ENCODE measurements at regions not wholly inside any gene's neighbourhood (a gene's known extent, or its start where the extent isn't known, plus 50 kb on each side); places are given as distances from the start of the nearest gene placed in this dataset.

GRCh38 chr5:74391410-74391809, 249.1 kb downstream of the ENC1 start:
- no peak overlapping the region for H3K27ac Mint-ChIP-seq
- no peak for ATAC-seq

More at GRCh38 chr5:74391410-74391809, 249.1 kb downstream of the ENC1 start:
- H3K79me2 ChIP-seq (replicated peaks; ENCODE audit: insufficient read depth): no peaks in the 10 kb centered on the region
- Mint-ChIP-seq H3K4me1 (peaks cover 25% of the 10 kb centered on the region), H3K27me3 (ENCODE audit: insufficient read depth, low read depth, poor library complexity) (peaks cover 8% of the 10 kb centered on the region), H3K9me3 (no peaks in the 10 kb centered on the region), H3K36me3 (ENCODE audit: low read depth) (no peaks in the 10 kb centered on the region), H3K4me3 (no peak overlapping the region)
- no peak overlapping the region for H3K4me2 ChIP-seq
- no peak overlapping the region for H3K4me3 ChIP-seq
- H3K9me2 ChIP-seq (ENCODE audit: insufficient read depth): no peaks in the 10 kb centered on the region
- no peaks in the 10 kb centered on the region for H3K36me3 ChIP-seq (ENCODE audit: insufficient read depth)
- peaks cover 20% of the 10 kb centered on the region for H3K4me1 ChIP-seq (ENCODE audit: insufficient read depth)
- no peak overlapping the region for H2AFZ ChIP-seq
- no peak overlapping the region for H3K27ac ChIP-seq (ENCODE audit: low read depth)
- peaks cover 23% of the 10 kb centered on the region for H3K27me3 ChIP-seq (ENCODE audit: insufficient read depth)
- no peak for TF ChIP-seq ZNF114 (CRISPR knock-in tag; IDR thresholded peaks at IDR 0.05)
- no peak for TF ChIP-seq EZH2 (IDR thresholded peaks at IDR 0.05; ENCODE audit: low read depth, unreplicated experiment)
- no peak for TF ChIP-seq CTCF (conservative IDR thresholded peaks at IDR 0.05; ENCODE audit: low read depth in 2 of 2)
- no peak for TF ChIP-seq EZH2phosphoT487 (IDR thresholded peaks at IDR 0.05; ENCODE audit: unreplicated experiment)
- TF ChIP-seq REST (IDR thresholded peaks at IDR 0.05; ENCODE audit: unreplicated experiment): no peak
- no peak for TF ChIP-seq ZNF462 (CRISPR knock-in tag; IDR thresholded peaks at IDR 0.05)
- TF ChIP-seq POLR2AphosphoS5 (IDR thresholded peaks at IDR 0.05; ENCODE audit: low read depth): no peak
- no peak for TF ChIP-seq NANOG (IDR thresholded peaks at IDR 0.05; ENCODE audit: borderline replicate concordance)
- TF ChIP-seq ETS1 (IDR thresholded peaks at IDR 0.05): no peak
- no peak for TF ChIP-seq JUNB (IDR thresholded peaks at IDR 0.05; ENCODE audit: unreplicated experiment)
- TF ChIP-seq CREB1 (CRISPR knock-in tag; IDR thresholded peaks at IDR 0.05; ENCODE audit: low read depth): no peak
- TF ChIP-seq STAT1 (IDR thresholded peaks at IDR 0.05; ENCODE audit: unreplicated experiment): no peak
- TF ChIP-seq ZNF331 (CRISPR knock-in tag; IDR thresholded peaks at IDR 0.05; ENCODE audit: low read depth): no peak
- H4K20me1 ChIP-seq (replicated peaks; ENCODE audit: insufficient read depth): no peaks in the 10 kb centered on the region
- DNase-seq (ENCODE audit: low spot score): peak; percentile 9
- H3F3A ChIP-seq (replicated peaks; ENCODE audit: low read depth): no peaks in the 10 kb centered on the region

Data from GM23338 (cell line).